Right cardiac atrium (tissue), 5 donors: ENCODE measurements at regions not wholly inside any gene's neighbourhood (a gene's known extent, or its start where the extent isn't known, plus 50 kb on each side); places are given as distances from the start of the nearest gene placed in this dataset.
"Not testable (repeated sequence)": the region's sequence is repeated elsewhere in the genome, so short reads cannot be mapped to it uniquely, and the experiment has no call there.

ENCODE experiments used
- ATAC-seq, 2 donors: fragments of 200-7000 bp; cut with Tn5 transposase; one replicate each; pipeline versions ENCODE4 v1.8.0 to v1.9.1; 2020; ENCODE audit warnings: moderate library complexity in 2 of 2, mild to moderate bottlenecking in 1 of 2
- DNase-seq, 3 donors: peaks; one replicate each; pipeline ENCODE4 v3.0.0-alpha.2; 2020
- H3K27ac ChIP-seq: one replicate; pipeline ENCODE4 v1.5.1; 2013; ENCODE audit warnings: mild to moderate bottlenecking, low read length, control low read depth, moderate library complexity
- H3K27me3 ChIP-seq: one replicate; pipeline ENCODE4 v1.6.1; 2013; ENCODE audit not compliant: control insufficient read depth, insufficient read depth
- H3K4me1 ChIP-seq: one replicate; pipeline ENCODE4 v1.6.1; 2013; ENCODE audit warnings: low read length; ENCODE audit not compliant: control insufficient read depth, insufficient read depth
- H3K4me3 ChIP-seq: one replicate; pipeline ENCODE4 v1.5.1; 2013; ENCODE audit warnings: low read length, control low read depth
- H3K9me3 ChIP-seq: one replicate; pipeline ENCODE4 v1.6.1; 2013; ENCODE audit warnings: low read length; ENCODE audit not compliant: control insufficient read depth
- WGBS: extraction: QIAGEN DNeasy Blood & Tissue Kit; methylation state at CpG from one replicate; pipeline ENCODE4 v1.1.7; 2013; 5-methylcytosine and 5-hydroxymethylcytosine counted together
- intact Hi-C, 4 donors: fragments of 100-400 bp; cut with DNase I; formaldehyde crosslinking; loops; one replicate each; pipeline versions ENCODE4 v1.11.0 to v1.14.0; 2022 to 2023
- donor health status: healthy with polysubstance abuse.
- donor health status: DM: no; HTN: yes; CAD: no.
- donor health status: DM: no; HTN: no; CAD: no.
- donor health status: DM: no; HTN: yes; CAD: no; lungs with severe emphysema.
- donor health status: DM: yes; HTN: yes; CAD: no.

DNA sequence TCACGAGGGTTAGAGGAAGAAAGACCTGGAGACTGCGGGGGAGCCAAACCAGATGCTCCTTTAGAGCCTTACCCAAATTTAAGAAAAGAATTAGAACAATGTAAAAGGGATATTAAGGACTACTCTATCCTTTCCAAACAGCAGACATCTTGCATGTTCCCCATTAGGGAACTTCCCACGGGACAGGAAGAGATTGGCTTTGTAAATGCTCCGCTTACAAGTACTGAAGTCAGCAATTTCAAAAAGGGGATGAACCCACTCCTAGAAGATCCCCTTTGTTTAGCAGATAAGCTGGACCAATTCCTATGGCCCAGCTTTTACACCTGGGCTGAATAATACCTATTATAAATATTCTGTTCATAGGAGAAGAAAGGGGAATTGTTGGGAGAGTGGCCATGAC is 74.2 kb downstream of the APOBEC1 start:
- no peak overlapping the region for H3K4me3 ChIP-seq

DNA sequence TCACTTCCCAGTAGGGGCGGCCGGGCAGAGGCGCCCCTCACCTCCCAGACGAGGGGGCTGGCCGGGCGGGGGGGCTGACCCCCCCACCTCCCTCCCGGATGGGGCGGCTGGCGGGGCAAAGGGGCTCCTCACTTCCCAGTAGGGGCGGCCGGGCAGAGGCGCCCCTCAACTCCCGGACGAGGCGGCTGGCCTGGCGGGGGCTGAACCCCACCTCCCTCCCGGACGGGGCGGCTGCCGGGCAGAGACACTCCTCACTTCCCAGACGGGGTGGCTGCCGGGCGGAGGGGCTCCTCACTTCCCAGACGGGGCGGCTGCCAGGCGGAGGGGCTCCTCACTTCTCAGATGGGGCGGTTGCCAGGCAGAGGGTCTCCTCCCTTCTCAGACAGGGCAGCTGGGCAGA is 75.6 kb downstream of the APOBEC1 start:
- H3K4me3 ChIP-seq, H3K9me3 ChIP-seq, ATAC-seq, H3K4me1 ChIP-seq, intact Hi-C loops, H3K27ac ChIP-seq, H3K27me3 ChIP-seq: not testable (repeated sequence)
- DNase-seq, result peak in 1 of 3 donors; percentile 69
- 97% methylated on average over 24 of the region's 27 CpGs for WGBS

More for the DNA sequence above, 74.2 kb downstream of the APOBEC1 start:
- 79% methylated on average over 4 of the region's 4 CpGs for WGBS
- DNase-seq (no peak), ATAC-seq (no peak)
- Histone ChIP-seq H3K27me3 (no peaks in the 10 kb centered on the region), H3K4me1 (no peaks in the 10 kb centered on the region), H3K9me3 (no peaks in the 10 kb centered on the region), H3K27ac (no peak overlapping the region)
- intact Hi-C loops, result no loop called here

DNA sequence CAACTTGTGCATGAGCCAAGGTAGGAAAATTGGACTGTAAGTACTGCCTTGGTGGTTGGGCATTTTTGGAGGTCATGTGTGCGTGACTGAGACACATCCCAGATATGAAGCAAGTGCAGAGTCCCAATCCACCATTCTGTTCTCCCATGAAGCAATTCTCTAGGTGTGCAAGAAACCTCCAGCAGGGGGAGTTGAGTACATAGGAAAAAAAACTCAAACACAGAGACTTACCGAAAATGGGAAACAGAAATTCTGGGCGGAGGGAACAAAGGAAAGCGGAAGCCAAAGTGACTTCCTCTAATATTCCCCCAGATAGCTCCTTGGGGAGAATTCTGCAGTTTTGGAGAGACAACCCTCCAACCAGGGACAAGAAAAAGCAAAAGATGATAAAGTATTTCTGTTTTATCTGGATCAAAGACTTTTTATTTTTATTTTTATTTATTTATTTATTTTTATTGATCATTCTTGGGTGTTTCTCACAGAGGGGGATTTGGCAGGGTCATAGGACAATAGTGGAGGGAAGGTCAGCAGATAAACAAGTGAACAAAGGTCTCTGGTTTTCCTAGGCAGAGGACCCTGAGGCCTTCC is 76.9 kb downstream of the APOBEC1 start:
- H3K27me3 ChIP-seq, H3K9me3 ChIP-seq, H3K4me1 ChIP-seq, H3K27ac ChIP-seq, intact Hi-C loops, H3K4me3 ChIP-seq, DNase-seq: not testable (repeated sequence)
- ATAC-seq, result peak; percentile 52 to 70
- 49% methylated on average over 4 of the region's 4 CpGs for WGBS

- H3K27ac ChIP-seq, ATAC-seq, DNase-seq, H3K27me3 ChIP-seq, H3K9me3 ChIP-seq, H3K4me1 ChIP-seq, H3K4me3 ChIP-seq, intact Hi-C loops: not testable (repeated sequence)
- 89% methylated on average over 1 of the region's 1 CpG for WGBS
Observed at GRCh38 chr12:7584137-7584536, 80.6 kb upstream of the CD163 start.

DNA sequence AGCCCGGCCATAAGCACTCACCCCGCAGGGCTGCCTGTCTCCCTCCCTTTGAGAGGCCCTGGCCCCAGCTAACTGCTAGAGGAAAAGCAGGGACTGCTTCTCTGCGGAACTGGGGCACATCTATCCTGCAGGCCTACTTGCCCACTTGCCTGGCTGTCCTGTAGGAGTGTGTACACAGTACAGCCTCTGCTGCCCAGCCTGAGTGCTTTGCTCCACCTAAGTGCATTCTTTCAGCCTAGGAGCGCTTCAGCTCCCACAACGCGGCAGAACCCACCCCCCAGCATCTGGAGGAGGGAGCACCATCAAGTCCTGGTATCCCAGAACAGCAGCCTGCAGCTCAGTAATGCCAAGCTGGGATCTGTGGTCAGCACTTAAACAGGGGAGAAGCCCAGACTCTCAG is 79.9 kb upstream of the CD163 start:
- no peaks in the 10 kb centered on the region for H3K4me1 ChIP-seq
- WGBS, result 76% methylated on average over 6 of the region's 6 CpGs

GRCh38 chr12:7582796-7583195 is 79.2 kb upstream of the CD163 start:
- no peaks in the 10 kb centered on the region for H3K9me3 ChIP-seq
- ATAC-seq (no peak), DNase-seq (no peak)
- intact Hi-C loops, result no loop called here
- H3K4me3 ChIP-seq, result no peak overlapping the region
- H3K4me1 ChIP-seq, result no peaks in the 10 kb centered on the region
- 70% methylated on average over 2 of the region's 2 CpGs for WGBS
- no peaks in the 10 kb centered on the region for H3K27me3 ChIP-seq
- no peak overlapping the region for H3K27ac ChIP-seq

More for the DNA sequence above, 79.9 kb upstream of the CD163 start:
- ATAC-seq (no peak), DNase-seq (no peak)
- H3K9me3 ChIP-seq, result no peaks in the 10 kb centered on the region
- no peak overlapping the region for H3K27ac ChIP-seq
- intact Hi-C loops, result no loop called here
- no peaks in the 10 kb centered on the region for H3K27me3 ChIP-seq
- no peak overlapping the region for H3K4me3 ChIP-seq

- H3K27ac ChIP-seq, result no peak overlapping the region
- H3K4me3 ChIP-seq, result no peak overlapping the region
- H3K9me3 ChIP-seq, result no peaks in the 10 kb centered on the region
- DNase-seq (no peak), ATAC-seq (no peak)
- intact Hi-C loops, result no loop called here
- no peaks in the 10 kb centered on the region for H3K27me3 ChIP-seq
- H3K4me1 ChIP-seq, result no peaks in the 10 kb centered on the region
Observed at GRCh38 chr12:7581625-7582024, 78.0 kb upstream of the CD163 start.

DNA sequence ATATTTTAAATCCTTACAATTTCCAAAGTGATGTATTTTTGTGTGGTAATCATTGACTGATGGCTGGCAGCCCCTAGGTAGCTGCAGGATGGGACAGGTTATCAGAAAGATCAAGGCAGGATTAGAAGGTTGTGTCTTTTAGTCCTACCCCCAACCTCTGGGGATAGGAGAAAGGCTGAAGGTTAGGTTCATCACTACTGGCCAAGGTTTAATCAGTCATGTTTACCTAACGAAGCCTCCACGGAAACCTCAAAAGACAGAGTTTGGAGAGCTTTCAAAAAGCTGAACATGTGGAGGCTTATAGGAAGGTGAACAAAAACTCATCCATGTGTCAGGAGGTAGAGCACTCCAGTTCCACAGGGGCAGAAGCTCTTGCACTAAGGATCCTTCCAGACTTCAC is 77.5 kb upstream of the CD163 start:
- H3K4me3 ChIP-seq, result no peak overlapping the region
- DNase-seq (no peak), ATAC-seq (no peak)
- H3K27me3 ChIP-seq, result no peaks in the 10 kb centered on the region
- WGBS, result 35% methylated on average over 2 of the region's 2 CpGs
- H3K9me3 ChIP-seq, result no peaks in the 10 kb centered on the region
- H3K4me1 ChIP-seq, result no peaks in the 10 kb centered on the region
- H3K27ac ChIP-seq, result no peak overlapping the region
- intact Hi-C loops, result no loop called here

DNA sequence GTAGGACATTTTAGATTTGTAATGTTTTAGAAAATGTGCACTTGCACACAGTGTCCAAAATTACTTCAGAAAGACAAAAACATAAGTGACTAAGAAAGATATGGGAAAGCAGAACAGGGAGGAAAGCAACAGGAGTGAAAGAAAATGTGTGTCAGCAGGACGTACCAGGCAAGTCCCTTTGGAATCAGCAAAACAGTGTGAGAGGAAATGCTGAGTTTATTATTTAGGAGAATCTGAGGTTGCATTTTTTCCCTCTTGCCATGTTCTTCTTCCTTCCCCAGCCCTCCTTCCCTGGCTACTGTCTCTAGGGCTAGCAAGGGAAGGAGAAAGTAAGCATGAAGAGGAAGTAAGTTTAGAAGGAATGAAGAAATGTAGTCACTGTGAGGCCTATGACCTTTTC is 67.7 kb upstream of the CD163 start:
- WGBS, result 40% methylated on average over 1 of the region's 1 CpG
- Histone ChIP-seq H3K4me3 (no peak overlapping the region), H3K4me1 (no peaks in the 10 kb centered on the region), H3K27ac (no peak overlapping the region), H3K9me3 (no peaks in the 10 kb centered on the region), H3K27me3 (no peaks in the 10 kb centered on the region)
- ATAC-seq (peak; percentile 73 to 81), DNase-seq (no peak)
- intact Hi-C loops, result no loop called here

- intact Hi-C loops, result no loop called here
- no peaks in the 10 kb centered on the region for H3K9me3 ChIP-seq
- DNase-seq, result no peak
- ATAC-seq, result no peak
- H3K27ac ChIP-seq, result no peak overlapping the region
- H3K4me1 ChIP-seq, result no peaks in the 10 kb centered on the region
- no peaks in the 10 kb centered on the region for H3K27me3 ChIP-seq
- H3K4me3 ChIP-seq, result no peak overlapping the region
- WGBS, result 71% methylated on average over 3 of the region's 3 CpGs
Observed at GRCh38 chr12:7557227-7557626, 53.6 kb upstream of the CD163 start.

- H3K9me3 ChIP-seq, result no peaks in the 10 kb centered on the region
- H3K27me3 ChIP-seq, result no peaks in the 10 kb centered on the region
- intact Hi-C loops, result no loop called here
- H3K4me3 ChIP-seq, result no peak overlapping the region
- WGBS, result 19% methylated on average over 3 of the region's 3 CpGs
- no peaks in the 10 kb centered on the region for H3K4me1 ChIP-seq
- peak; percentile 64 to 81 for ATAC-seq
- no peak for DNase-seq
- H3K27ac ChIP-seq, result no peak overlapping the region
Observed at GRCh38 chr12:7555752-7556151, 52.2 kb upstream of the CD163 start.

DNA sequence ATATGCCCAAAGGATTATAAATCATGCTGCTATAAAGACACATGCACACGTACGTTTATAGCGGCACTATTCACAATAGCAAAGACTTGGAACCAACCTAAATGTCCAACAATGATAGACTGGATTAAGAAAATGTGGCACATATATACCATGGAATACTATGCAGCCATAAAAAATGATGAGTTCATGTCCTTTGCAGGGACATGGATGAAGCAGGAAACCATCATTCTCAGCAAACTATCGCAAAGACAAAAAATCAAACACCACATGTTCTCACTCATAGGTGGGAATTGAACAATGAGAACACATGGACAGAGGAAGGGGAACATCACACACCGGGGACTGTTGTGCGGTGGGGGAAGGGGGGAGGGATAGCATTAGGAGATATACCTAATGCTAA is 51.3 kb upstream of the CD163 start:
- 89% methylated on average over 6 of the region's 6 CpGs for WGBS
- DNase-seq, H3K27me3 ChIP-seq, intact Hi-C loops, H3K4me3 ChIP-seq, H3K27ac ChIP-seq, H3K4me1 ChIP-seq, H3K9me3 ChIP-seq, ATAC-seq: not testable (repeated sequence)
